D341Med (cell line): ENCODE measurements at regions not wholly inside any gene's neighbourhood (a gene's known extent, or its start where the extent isn't known, plus 50 kb on each side); places are given as distances from the start of the nearest gene placed in this dataset.
"Not testable (repeated sequence)": the region's sequence is repeated elsewhere in the genome, so short reads cannot be mapped to it uniquely, and the experiment has no call there.

Source experiments
- DNase-seq: peaks from one replicate; pipeline ENCODE4 v3.0.0; 2012; ENCODE audit warnings: low spot score

DNA sequence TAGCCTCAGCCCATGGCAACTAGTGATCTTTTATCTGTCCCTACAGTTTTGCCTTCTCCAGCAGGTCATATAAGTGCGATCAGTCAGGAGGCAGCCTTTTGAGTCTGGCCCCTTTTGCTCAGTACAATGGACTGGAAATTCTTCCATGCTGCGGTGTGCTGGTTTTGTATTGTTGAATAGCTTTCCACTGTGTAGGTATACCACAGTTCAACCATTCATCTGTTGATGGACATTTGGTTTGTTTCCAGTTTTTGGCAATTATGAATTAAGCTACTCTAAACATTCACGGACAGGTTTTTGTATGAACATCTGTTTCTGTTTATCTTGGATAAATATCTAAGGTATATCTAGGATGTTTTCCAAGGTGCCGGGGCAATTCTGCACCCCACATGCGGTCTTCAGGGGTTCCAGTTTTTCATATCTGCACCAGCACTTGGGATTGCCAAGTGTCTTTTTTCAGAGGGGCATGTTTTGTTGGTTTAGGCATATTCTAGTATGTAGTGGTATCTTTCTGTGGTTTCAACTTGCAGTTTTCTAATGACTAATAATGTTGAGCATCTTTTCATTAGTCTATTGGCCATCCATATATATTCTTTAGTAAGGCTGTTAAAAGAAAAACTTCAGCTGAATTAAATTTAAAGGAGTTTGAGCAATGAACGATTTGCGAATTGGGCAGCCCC, 141.0 kb downstream of the TFAP2C start:
- no peak for DNase-seq

DNA sequence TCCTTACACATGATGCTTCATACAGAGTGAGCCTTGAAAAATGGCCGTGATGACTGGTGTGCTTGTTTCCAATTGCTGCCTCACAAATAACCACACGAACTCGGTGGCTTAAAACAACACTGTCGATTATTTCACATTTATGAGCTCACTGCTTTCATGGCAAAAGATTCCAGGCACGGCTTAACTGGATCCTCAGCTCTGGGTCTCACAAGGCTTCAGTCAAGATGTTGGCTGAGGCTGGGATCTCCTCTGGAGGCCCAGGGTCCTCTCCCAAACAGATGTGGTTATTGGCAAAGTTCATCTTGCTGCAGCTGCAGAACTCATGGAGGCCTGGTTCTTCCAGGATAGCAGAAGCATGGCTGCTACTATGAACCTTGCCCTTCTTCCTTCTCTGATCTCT, 144.6 kb downstream of the TFAP2C start:
- no peak for DNase-seq

DNA sequence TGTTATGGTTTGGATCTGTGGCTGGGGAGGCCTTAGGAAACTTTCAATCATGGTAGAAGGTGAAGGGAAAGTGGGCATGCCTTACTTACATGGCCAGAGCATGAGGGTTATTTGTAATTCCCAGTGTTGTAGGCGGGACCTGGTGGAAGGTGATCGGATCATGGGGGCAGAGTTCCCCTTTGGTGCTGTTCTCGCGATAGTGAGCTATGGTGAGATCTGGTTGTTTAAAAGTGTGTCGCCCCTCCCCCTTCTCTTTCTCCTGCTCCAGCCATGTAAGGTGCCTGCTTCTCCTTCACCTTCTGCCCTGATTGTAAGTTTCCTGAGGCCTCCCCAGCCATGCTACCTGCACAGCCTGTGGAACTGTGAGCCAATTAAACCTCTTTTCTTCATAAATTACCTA, 145.8 kb downstream of the TFAP2C start:
- DNase-seq: no peak

DNA sequence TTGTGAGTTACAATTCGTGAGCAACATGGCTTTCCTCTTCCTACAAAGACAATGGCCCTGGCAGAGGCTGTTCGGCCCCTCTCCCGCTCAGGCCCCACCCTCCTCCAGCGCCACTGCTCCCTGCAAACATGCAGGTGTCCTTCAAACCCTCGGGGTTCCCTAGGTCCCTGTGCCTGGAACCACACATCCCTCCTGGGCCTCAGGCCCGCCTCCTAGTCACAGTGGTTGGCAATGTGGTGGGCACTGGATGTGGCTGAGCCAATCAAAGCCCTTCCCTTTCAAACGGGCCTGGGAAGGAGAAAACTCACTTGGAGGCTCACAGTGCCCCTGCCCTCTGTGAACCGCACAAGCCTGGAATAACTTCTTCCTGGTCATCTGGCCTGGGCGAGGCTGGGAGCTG, 147.2 kb downstream of the TFAP2C start:
- DNase-seq: no peak

DNA sequence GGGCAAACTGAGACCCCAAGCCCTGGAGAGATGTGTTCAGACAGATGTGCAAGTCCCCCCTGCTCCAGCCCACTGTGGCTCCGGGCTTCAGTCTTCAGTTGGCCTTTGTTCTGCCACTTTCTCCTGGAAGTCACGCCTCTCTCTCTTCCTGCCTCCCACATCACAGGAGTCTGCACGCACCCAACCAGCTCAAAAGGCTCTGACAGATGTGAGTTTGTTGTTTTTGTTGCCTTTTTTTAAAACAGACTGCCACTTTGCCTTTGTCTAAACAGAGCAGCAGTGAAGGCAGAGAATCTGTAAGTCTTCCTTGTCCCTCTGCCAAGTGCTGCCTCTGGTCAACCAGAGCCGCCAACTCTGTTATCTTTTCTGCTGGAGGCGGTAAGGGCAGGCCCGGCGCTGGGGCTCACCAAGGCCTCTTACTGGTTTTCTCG, 149.7 kb downstream of the TFAP2C start:
- no peak for DNase-seq

DNA sequence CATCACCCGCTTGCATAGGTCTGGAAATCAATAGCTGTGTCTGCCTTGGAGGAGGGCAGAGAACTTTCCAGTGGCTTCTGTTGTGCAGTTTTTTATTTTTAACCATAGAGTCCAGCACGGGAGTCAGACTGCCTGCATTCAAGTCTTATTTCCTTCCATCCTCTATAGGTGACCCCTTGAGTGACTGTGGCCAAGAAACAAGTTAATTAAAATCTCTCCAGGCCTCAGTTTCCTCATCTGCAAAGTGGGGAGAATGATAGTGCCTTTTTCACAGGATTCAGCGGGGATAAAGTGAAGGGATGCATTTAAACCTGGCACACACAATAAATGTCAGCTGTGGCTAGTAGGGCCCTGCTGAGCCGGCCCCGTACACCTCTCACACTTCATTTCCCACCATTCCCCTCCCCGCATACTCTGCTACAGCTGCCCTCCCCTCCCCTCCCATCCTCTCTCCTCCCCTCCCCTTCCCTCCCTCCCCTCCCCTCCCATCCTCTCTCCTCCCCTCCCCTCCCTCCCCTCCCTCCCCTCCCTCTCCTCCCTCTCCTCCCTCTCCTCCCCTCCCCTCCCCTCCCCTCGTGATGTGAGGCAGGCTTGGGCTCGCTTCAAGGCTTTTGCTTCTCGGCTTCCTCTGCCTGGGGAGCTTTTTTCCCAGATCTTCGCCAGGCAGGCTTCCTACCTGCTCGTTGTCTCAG, 150.5 kb downstream of the TFAP2C start:
- DNase-seq: no peak

DNA sequence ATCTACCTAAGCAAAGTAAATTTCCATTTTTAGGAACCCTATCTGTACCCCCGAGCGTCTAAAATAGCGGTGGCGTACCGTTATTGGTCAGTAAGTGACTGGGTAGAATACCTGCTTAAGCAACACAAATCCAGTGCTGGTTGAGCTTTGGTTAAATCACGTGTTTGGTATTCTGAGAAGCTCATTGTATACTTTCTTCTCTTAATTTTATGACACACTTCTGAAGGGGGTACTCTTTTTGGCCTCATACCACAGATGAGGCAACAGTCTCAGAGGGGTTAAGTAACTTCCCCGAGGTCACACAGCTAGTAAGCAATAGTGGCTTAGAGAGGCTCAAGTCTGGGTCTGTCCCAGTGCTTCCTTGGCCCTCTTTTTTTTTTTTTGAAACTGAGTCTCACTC, 151.2 kb downstream of the TFAP2C start:
- no peak for DNase-seq

DNA sequence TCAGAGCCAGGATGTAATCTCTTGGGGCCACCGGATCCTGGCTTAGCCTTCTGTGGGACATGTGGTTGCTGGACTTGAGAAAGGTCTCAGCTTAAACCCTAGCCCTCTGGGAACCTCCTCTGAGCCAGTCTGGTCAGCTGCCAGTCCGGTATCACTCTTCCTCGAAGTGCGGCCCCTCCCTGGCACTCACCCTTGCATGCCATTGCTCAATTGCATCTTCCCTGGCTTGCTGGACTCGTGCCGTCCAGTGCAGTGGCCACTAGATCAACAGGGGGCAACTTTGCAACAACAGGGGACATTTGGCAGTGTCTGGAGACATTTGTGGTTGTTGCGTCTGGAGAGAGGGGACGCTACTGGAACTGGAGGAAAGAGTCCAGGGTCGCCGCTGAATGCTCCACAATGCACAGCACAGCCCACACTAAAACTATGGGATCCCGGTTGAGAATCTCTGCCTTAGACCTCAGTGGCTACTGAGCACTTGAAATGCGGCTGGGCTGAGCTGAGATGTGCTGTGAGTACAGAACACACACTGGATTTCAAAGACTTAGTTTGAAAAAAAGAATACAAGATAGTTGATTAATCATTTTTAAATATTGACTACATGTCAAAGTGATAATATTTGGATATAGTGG, 152.1 kb downstream of the TFAP2C start:
- no peak for DNase-seq

DNA sequence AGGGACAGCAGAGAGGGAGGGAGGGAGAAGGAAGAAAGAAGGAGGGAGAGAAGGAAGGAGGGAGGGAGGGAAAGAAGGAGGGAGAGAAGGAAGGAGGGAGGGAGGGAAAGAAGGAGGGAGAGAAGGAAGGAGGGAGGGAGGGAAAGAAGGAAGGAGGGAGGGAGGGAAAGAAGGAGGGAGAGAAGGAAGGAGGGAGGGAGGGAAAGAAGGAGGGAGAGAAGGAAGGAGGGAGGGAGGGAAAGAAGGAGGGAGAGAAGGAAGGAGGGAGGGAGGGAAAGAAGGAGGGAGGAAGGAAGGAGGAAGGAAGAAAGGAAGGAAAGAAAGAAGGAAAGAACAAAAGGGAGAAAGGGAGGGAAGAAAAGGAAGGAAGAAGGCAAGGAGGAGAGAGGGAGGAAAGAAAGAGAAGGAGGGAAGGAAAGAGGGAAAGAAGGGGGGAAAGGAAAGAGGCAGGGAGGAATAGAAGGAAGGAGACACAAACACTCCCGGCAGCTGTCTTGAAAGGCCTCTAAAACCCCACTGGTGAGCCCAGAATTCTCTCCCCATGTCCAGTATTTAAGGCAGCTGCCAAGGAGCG, 153.0 kb downstream of the TFAP2C start:
- not testable (repeated sequence) for DNase-seq

DNA sequence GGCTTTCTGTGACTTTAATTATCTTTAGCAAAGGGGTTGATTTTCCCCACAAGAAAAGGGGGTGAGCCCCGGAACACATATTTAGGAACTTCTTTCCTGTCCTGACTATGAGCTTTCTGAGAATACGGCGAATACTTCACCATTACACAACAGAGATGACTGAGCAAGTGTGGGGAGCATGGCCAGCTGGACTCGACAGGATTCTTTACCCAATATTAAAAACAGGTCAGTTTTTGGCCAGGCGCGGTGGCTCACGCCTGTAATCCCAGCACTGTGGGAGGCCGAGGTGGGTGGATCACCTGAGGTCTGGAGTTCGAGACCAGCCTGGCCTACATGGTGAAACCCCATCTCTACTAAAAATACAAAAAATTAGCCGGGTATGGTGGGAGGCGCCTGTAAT, 153.7 kb downstream of the TFAP2C start:
- DNase-seq: not testable (repeated sequence)

DNA sequence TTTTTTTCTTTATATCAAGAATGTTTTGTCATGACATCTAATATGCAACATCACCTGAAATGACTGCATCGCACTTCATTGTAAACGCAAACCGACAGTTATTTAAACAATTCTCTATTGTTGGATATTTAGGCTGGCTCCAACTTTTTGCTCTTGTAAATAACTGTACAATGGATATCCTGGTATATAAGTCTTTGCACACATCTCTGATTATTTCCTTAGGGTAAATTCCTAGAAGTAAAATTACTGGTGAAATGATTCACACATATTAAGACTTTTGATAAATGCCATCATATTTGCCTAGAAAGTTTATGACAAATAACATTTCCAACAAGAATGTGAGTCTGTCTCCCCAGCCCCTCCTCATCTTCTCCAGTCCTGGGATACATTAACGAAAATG, 154.7 kb downstream of the TFAP2C start:
- DNase-seq: no peak

DNA sequence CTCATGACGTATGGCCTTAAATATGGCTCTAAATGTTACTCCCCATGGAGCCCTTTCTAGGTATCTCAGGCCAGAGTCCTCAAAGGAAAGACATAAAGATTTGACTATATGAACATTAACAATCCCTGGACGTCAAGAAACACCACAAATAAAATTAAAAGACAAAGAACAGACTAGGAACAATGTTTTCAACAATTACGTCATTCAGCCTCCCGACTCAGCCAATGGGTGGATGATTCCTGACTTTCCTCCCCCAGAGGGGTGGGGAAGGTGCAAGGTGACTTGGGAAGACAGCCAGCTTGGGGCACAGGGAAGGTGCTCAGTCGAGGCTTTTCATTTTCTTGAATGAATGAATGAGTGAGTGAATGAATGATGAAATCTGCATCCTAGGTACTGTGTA, 157.4 kb downstream of the TFAP2C start:
- no peak for DNase-seq

DNA sequence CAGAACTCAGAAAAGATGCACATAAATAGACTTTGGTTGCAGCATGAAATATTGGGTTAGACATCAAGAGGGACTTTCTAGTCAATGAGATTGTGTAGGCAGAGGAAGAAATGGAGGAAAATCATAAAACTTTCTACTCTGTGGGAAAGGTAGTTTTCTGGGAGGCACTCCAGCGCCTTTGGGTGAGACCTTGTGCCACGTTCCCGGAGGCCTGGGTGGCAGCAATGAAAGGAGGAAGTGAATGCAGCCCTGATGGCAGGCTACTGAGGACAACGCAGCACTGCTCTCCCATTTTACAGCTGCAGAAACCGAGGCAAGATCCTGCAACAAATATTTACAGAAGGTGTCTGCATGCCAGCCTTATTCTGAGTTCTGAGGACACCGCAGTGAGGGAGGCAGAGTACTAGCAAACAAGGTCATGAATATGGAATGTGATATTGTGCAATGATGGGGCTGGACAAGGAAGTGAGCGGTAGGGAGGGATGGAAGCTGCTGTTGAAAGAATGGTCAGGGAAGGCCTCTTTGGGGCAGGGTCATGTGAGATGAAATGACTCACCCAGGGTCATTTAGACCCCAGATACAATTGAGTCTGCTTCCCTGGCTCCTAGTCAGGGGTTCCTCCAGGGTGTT, 159.1 kb downstream of the TFAP2C start:
- no peak for DNase-seq

DNA sequence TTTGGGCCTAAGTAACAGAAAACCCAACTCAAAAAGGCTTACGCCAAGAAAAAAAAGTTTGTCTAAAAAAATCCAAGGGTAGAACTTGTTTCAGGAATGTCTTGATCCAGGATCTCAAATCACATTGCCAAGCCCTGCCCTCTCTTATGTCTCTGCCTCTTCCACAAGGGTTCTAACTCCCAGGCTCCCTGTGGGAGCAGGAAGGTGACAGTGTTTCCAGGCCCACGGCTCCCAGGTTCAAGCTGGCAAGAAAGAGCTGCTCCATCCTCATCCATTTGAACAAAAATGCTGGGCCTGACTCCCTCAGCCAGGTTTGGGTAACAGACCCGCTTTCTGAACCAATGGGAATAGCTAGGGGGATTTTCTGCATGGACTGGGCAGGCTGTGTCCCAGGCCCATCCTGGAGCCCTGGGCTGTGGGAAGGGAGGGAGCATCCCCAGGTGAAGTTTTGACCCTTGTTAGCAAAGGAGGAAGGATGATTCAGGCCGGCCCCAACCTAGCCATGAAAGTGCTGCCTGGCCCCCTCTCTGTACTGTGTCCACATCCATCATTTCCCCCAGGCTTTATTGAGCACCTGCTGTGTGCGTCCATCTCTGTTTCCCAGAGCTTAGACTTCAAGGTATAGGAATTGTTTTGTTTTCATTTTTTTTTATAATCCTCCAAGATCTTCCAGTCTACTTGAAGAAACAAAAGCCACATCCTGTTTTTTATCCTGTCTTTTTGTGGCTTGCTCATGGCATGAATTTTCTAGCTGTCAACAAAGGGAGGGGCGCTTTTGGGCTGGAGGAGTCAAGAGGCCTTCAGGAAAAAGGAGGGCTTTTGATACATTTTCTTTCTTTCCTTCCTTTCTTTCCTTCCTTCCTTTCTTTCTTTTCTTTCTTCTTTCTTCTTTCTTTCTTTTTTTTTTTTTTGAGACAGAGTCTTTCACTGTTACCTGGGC, 159.8 kb downstream of the TFAP2C start:
- no peak for DNase-seq

DNA sequence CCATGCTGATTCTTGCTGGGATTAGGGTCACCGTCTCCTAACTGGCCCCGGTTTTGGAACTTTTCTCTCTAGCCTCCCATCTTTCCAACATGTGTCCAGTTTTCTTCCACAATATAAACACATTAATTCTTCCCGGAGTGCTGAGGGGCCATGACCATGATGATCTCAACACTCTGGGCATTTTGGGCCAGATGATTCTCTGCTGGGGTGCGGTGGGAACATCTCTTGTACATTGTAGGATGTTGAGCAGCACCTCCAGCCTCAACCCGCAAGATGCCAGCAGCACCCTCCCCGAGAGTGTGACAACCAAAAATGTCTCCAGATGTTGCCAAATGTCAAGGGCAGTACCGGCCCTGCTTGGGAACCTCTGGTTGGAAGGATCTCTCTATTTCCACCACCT, 164.8 kb downstream of the TFAP2C start:
- no peak for DNase-seq

DNA sequence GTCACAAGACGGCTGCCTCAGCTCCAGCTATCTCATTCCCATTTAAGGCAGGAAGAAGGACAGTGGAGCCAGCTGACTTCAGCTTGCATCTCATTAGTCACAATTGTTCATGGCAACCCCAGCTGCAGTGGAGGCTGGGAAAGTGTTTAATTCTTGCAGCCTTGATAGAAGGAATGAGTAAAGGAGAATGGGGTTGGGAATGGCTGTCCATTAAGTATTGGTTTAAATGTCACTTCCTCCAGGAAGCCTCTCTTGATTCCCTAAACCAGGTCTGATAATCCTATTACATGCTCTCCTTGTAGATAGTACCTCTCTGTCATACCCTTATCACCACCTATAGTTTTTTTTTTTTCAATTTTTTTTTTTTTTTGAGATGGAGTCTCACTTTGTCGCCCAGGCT, 166.4 kb downstream of the TFAP2C start:
- DNase-seq: no peak

DNA sequence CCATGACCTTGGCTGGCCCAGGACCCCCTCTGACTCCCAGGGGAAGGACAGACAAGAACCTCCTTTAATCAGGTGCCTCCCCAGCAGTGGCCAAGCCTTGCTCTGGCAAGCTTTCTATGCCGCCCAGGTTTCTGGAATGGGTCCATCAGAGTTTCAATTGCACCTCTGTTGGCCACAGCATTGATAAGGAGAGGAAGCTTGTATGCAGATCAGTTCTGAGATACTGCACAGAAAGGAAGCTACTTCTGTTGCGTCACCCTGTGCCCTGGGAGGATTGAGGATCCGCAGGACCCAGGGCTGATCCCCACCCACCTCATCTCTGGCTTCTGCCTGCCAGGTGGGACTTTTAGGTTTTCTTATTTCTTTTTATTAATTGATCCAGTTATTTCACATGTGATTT, 167.2 kb downstream of the TFAP2C start:
- DNase-seq: no peak

DNA sequence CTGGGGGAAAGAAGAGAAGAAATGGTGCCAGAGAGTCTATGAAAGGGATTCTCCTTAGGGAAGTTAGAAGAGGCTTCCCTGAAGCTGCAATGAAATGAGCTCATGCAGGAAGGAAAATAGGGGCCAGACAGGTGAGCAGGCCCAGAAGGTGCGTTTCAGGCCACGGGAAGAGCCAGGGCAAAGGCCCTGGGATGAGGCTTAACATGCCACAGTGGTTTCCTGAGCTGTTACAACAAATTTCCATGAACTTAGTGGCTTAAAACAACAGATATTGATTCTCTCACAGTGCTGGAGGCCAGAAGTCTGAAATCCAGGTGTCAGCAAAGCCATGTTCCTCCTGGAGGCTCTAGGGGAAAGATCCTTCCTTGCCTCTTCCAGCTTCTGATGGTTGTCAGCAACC, 167.9 kb downstream of the TFAP2C start:
- no peak for DNase-seq

DNA sequence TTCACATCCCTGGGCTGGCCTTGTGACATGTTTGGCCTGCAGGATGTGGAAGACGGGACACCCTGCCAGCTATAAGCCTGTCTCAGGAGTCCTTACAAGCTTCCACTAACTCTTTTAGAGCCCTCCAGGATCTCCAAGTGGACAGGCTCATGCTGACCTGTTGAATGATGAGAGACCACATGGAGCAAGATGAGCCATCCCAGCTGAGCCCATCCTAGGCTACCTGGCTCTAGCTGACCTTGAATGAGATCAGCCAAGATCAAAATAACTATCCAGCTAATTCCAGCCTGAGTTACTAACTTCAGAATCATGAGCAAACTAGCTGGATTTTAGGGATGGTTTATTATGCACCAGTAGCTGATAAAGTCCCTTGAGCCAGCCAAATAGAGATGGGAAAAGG, 169.5 kb downstream of the TFAP2C start:
- DNase-seq: no peak

DNA sequence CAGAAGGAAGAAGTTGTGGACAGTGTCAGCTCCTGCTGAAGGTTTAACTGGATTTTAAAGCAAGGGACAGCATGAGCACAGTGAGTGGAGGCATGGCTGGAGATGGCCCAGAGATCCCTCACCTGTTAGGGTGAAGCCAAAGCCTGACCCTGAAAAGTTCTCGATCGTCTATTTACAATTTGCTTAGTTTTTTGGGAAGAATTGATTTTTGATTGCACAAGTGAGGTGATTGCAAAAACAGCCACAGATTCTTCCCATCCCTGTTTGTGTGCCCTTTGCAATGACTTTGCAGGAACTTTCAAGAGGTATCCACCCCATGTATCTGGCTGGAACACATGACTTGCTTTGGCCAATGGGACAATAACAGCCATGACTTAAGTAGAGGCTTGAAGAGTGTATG, 170.1 kb downstream of the TFAP2C start:
- DNase-seq: no peak

DNA sequence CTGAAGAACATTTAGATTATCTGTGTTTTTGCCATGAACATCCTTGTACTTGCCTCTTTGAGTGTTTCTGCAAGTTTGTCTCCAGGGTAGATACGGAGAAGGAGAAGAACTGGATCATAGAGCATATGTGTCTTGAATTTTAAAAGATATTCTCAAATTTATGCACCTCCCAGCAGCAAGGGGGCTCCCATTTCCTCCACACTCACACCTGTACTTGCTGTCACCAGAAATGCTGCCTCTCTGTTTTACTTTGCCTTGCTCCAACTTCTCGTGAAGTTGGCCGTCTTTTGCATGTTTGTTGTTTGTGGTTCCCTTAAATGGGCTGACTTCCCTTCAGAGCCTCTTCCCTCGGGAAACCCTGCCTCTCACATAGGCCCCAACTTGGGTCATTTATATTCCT, 171.0 kb downstream of the TFAP2C start:
- no peak for DNase-seq
